Stomach (tissue), 4 donors: ENCODE measurements at regions not wholly inside any gene's neighbourhood (a gene's known extent, or its start where the extent isn't known, plus 50 kb on each side); places are given as distances from the start of the nearest gene placed in this dataset.
"Not testable (repeated sequence)": the region's sequence is repeated elsewhere in the genome, so short reads cannot be mapped to it uniquely, and the experiment has no call there.

Experiments
- EP300 ChIP-seq: sonication (generic); formaldehyde crosslinking; IDR thresholded peaks from one replicate; pipeline ENCODE4 v1.6.1; 2017; ENCODE audit warnings: antibody characterized with exemption
- POLR2A ChIP-seq, 4 donors: fragments of 450-650 bp; IDR thresholded peaks; one replicate each; pipeline ENCODE4 v1.6.1; 2016; ENCODE audit warnings: antibody characterized with exemption in 4 of 4, control low read depth in 2 of 4, mild to moderate bottlenecking in 1 of 4, moderate library complexity in 1 of 4
- TF ChIP-seq, protein P1 (sequence below), 7 experiments: fragments of 450-650 bp in 4 of 7; fragments of 200-600 bp in 3 of 7; sonication (generic) in 3 of 7; IDR thresholded peaks; one replicate each; pipeline ENCODE4 v1.5.1; 2016 to 2019; ENCODE audit warnings: antibody characterized with exemption in 7 of 7, control low read depth in 2 of 7, mild to moderate bottlenecking in 1 of 7

DNA sequence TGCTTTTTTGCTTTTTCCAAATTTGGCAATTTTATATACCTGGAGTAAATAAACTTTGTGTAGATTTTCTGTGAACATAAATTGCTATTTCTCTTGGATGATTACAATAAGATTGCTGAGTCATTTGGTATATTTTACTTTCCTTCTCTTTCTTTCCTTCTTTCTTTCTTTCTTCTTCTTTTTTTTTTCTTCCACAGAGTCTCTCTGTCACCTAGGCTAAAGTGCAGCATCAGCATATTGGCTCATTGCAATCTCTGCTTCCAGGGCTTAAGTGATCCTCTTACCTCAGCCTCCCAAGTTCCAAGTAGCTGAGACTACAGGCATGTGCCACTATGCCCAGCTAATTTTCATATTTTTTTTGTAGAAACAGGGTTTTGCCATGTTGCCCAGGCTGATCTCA, 201.2 kb upstream of the OR4C13 start:
- TF ChIP-seq EP300; POLR2A (IDR thresholded peaks at IDR 0.05): not testable (repeated sequence)
- TF ChIP-seq, protein P1, sequence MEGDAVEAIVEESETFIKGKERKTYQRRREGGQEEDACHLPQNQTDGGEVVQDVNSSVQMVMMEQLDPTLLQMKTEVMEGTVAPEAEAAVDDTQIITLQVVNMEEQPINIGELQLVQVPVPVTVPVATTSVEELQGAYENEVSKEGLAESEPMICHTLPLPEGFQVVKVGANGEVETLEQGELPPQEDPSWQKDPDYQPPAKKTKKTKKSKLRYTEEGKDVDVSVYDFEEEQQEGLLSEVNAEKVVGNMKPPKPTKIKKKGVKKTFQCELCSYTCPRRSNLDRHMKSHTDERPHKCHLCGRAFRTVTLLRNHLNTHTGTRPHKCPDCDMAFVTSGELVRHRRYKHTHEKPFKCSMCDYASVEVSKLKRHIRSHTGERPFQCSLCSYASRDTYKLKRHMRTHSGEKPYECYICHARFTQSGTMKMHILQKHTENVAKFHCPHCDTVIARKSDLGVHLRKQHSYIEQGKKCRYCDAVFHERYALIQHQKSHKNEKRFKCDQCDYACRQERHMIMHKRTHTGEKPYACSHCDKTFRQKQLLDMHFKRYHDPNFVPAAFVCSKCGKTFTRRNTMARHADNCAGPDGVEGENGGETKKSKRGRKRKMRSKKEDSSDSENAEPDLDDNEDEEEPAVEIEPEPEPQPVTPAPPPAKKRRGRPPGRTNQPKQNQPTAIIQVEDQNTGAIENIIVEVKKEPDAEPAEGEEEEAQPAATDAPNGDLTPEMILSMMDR (IDR thresholded peaks at IDR 0.05), result not testable (repeated sequence)
